Urinary bladder (tissue), 3 donors: ENCODE measurements at regions not wholly inside any gene's neighbourhood (a gene's known extent, or its start where the extent isn't known, plus 50 kb on each side); places are given as distances from the start of the nearest gene placed in this dataset.

ENCODE experiments used
- DNase-seq: peaks from one replicate; pipeline ENCODE4 v3.0.0-alpha.2; 2015; ENCODE audit errors: extremely low spot score
- H3K27ac ChIP-seq: one replicate; pipeline ENCODE4 v1.5.1; 2013; ENCODE audit warnings: low read depth, mild to moderate bottlenecking, moderate library complexity
- H3K36me3 ChIP-seq: one replicate; pipeline ENCODE4 v1.6.1; 2013; ENCODE audit warnings: mild to moderate bottlenecking, moderate library complexity; ENCODE audit not compliant: insufficient read depth
- H3K4me1 ChIP-seq: one replicate; pipeline ENCODE4 v1.6.1; 2013; ENCODE audit warnings: mild to moderate bottlenecking, moderate library complexity; ENCODE audit not compliant: insufficient read depth
- H3K4me3 ChIP-seq: one replicate; pipeline ENCODE4 v1.5.1; 2013; ENCODE audit warnings: low read depth, low read length
- WGBS: extraction: QIAGEN DNeasy Blood & Tissue Kit; methylation state at CpG from one replicate; pipeline ENCODE4 v1.1.7; 2013; 5-methylcytosine and 5-hydroxymethylcytosine counted together
- donor health status: healthy with polysubstance abuse.
- donor health status: healthy.

DNA sequence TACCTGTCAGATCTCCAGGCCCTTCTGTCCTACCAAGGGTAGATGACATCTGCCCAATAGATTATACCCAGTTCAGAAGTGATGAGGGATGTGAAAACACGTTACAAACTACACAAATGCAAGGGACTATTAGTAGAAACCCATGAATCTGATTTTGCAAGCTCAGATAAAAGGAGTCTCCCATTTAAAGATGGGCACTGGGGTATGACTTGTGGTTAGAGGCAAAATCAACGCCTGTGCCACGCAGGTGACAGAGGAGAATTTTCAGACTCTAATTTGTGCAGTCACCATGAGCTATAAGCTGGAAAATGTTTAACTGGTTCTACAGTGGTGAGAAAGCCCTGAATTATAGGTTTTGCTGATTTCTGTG lies 184.4 kb upstream of the LPP start:
- DNase-seq = no peak
- Histone ChIP-seq H3K27ac (no peak overlapping the region), H3K36me3 (no peaks in the 10 kb centered on the region), H3K4me1 (no peaks in the 10 kb centered on the region), H3K4me3 (no peak overlapping the region)
- 96% methylated on average over 3 of the region's 3 CpGs for WGBS

DNA sequence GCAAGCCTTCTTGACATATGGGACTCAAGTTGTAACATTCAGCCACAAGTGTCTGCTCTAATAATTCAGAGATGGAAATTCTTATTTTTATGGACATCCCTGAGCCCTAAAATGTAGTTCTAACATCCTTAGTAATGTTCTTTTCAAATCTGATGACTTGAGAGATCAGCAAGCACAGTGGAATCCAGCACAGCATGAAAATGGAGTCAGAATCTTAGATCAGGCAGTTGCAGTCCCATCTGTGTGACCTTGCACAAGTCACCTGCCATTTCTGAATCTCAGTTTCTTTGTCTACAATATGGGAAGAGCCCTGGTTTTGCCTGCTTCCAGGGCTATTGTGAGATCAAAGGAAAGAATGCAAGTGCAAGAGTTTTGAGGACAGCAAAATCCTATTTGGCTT lies 183.9 kb upstream of the LPP start:
- Histone ChIP-seq H3K4me3 (no peak overlapping the region), H3K4me1 (no peaks in the 10 kb centered on the region)

DNA sequence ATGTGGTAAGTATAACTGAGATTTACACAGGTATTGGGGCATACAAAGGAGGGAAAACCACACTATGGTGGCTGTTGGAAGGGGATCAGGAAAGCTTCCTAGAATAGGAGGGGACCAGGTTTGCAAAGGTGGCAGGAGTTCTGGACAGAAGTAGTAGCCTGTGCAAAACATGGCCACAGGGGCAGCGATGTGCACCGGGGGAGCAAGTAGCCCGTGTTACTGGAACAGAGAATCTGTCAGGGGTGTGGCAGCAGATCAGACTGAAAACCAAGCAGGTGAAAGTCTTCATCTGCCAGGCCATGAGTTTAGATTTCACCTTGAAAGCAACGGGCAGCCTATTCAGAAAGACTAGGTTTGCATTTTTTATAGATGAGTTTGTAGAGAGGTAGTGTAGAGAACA lies 182.3 kb upstream of the LPP start:
- no peak for DNase-seq
- Histone ChIP-seq H3K4me1 (no peaks in the 10 kb centered on the region), H3K27ac (no peak overlapping the region), H3K4me3 (no peak overlapping the region), H3K36me3 (no peaks in the 10 kb centered on the region)
- 79% methylated on average over 4 of the region's 4 CpGs for WGBS

More for the DNA sequence above, 183.9 kb upstream of the LPP start:
- Histone ChIP-seq H3K36me3 (no peaks in the 10 kb centered on the region), H3K27ac (no peak overlapping the region)
- DNase-seq = no peak

DNA sequence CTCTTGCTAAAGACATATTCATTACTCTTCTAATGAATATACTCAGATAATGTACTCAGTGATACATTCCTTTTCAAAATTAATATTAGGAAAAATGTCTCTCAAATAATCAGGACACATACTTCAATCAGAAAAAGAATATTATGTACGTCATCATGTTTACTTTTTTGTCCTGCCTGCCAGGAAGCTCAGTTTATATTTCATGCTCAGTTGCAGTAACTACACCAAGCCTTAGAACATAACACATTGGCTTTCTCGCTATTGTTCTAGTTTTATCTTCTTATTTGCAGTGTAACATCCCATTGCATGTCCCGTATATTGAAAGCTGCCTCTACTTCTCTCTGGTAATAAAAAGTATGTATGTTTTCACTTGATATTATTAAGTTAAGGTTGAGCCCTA lies 181.5 kb upstream of the LPP start:
- Histone ChIP-seq H3K4me1 (no peaks in the 10 kb centered on the region), H3K4me3 (no peak overlapping the region), H3K27ac (no peak overlapping the region), H3K36me3 (no peaks in the 10 kb centered on the region)
- WGBS = 80% methylated on average over 3 of the region's 3 CpGs
- no peak for DNase-seq

DNA sequence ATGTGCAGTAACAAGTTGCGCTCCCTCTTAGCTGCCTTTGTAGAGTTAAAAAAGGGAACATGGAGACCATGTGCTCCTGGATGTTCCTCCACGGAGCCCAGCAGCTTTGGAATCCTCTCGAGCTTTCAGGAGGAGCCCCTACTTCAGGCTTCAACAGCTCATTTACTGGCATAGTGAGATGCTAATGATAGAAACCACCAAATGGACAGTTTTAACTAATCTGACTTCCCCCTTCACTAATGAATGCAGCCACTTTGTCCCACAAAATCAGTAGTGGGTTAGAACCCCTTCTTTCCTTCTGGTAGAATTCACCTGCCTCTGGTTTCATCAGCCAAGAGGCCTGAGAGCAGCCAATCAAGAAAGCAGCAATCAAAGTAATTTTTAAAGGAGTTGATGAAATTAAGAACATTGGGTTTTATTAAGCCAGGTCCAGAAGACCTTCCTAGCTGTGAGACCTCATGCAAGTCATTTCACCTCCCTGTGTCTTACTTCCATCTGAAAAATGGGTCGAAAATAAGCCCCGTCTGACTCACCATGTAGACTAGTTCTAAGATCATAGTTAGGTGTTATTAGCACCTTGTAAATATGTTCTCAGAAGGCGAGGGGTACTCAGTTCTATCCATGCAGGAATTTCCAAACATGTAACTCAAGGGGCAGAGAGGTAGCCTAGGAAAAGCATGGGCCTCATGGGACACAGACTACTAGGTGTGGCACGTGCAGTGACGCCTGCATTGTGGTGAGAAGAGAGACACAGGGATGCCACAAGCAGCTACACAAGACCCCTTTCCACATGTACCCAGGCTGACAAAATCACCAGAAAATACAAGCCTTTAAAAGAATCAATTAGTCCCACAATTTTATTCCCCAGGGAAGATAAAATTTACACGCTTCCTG lies 179.7 kb upstream of the LPP start:
- no peak for DNase-seq
- Histone ChIP-seq H3K4me3 (no peak overlapping the region), H3K36me3 (no peaks in the 10 kb centered on the region), H3K4me1 (no peaks in the 10 kb centered on the region), H3K27ac (no peak overlapping the region)
- 83% methylated on average over 9 of the region's 9 CpGs for WGBS

DNA sequence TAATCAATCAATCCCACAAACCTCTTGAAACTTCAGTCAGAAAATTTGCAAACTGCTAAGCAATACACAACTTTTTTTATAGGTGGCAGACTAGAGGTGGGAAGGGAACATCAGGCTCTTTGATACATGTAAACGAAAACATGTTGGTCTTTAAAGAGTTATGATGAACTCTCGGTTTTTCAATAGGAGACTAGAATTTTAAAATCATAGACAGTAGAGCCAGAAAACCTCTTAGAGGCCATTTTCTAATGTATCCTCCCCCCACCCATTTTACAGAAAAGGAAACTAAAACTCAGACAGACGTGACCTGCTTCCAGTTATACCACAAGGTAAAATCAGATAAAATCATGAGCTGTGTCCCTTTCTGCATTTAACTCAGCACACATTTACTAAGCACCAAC lies 179.1 kb upstream of the LPP start:
- no peak for DNase-seq
- no peak overlapping the region for H3K27ac ChIP-seq
- no peak overlapping the region for H3K4me3 ChIP-seq
- 63% methylated on average over 3 of the region's 3 CpGs for WGBS
- H3K4me1 ChIP-seq = no peaks in the 10 kb centered on the region
- no peaks in the 10 kb centered on the region for H3K36me3 ChIP-seq

DNA sequence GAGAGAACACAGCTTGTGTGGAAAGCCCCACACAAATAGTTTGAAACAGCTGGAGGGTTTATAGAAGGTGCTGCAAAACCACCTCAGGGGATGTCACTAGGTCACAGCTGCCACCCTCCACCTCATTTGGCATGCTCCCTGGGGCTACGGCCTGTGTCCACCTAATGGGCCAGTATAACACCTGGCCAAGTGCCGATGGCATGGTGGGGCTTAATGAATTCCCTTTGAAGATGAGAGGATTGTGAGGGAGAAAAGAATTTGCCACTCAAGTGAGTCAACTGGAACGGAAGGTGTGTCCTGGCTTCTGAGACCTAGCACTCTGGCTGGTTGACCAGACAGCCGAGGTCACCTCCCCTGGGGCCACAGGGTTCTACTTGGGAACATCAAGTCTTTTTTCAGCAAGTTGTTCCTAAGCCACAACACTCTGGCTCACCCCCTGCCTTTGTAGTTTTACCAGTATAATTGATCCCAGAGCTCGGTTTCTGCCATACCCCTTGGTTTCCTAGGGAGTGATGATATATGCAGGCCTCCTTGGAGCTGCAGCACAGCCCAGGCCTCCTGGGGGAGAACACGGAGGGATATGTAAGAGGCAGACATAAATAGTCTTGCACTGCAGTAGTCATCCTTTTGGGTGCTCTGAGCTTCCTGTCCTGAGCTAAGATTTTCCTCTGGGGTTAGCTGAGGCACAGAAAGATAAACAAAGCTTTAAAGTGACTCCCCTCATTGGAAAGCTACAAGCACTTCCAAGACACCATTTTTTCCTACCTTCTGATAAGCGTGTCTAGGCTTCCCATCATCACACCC lies 178.2 kb upstream of the LPP start:
- DNase-seq = no peak
- H3K27ac ChIP-seq = no peak overlapping the region
- no peak overlapping the region for H3K4me3 ChIP-seq
- no peaks in the 10 kb centered on the region for H3K4me1 ChIP-seq
- H3K36me3 ChIP-seq = no peaks in the 10 kb centered on the region
- WGBS = 75% methylated on average over 7 of the region's 7 CpGs

DNA sequence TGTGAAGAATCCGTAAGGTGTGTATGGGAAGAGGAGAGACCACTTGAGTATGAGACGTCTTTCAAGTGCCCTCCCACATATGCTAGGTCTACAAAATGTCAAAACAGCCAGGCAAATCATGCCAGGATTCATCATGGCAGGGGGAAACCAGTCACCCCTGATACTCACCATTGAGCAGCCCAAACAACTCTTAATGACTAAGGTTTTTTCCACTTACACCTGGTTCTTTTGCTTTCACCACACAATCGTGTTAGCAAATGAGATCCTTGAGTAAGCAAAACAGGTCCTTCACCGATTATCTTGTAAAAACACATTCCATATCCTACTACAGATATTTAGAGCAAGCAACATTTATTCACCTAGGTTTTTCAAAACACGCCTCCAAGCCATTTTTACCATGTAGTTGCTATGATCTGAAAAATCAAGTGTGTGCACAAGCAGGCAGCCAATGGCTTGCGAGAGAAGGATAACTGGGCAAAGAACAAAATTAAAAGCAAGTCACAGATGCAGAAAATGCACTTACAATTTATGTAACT lies 177.5 kb upstream of the LPP start:
- Histone ChIP-seq H3K36me3 (no peaks in the 10 kb centered on the region), H3K4me3 (no peak overlapping the region), H3K4me1 (no peaks in the 10 kb centered on the region), H3K27ac (no peak overlapping the region)
- WGBS = 90% methylated on average over 6 of the region's 6 CpGs
- no peak for DNase-seq

DNA sequence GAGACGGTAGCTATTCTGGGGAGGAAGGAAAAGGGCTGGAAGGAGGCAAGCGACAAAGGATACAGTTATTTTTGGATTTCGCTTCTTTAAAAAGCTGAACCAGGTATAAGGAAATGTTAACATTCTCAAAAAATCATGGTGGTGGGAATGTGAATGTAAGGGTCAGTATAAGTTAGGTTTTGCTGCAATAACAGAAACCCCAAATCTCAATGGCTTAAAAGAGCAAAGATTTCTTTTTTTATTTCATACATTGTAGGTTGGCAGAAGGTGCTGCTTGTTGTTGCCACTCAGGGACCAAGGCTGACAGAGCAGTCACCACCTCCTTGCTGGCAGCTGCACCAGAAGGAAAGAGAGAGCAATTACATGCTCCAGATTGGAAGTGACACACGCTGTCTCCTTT lies 176.3 kb upstream of the LPP start:
- H3K27ac ChIP-seq = no peak overlapping the region
- no peak for DNase-seq
- H3K4me3 ChIP-seq = no peak overlapping the region
- no peaks in the 10 kb centered on the region for H3K4me1 ChIP-seq
- WGBS = 96% methylated on average over 4 of the region's 4 CpGs
- no peaks in the 10 kb centered on the region for H3K36me3 ChIP-seq

DNA sequence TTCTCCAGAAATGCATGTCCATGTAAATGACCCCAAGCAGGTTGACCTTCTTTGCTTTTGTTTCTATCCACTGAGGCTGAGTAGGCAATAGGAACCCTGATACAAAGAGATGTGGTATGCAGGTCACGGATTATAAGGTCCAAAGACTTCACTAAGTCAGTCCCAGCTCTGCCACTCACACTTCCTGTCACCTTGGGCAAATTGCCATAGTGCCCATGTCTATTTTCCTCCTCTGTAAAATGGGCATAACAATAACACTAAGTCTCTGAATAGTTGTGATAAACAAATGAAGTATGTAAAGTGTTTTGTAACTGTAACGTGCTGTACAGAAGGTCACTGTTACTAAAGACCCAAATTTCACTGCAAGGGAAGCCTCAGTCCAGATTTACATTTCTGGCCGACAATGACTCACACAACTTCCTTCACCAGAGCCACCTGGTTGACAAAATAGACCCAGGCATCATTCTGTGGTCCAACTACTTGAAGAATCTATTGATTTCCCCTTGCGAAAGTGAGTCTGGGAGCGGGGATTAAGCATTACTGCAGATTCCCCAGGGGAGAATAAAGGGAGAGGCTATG lies 175.4 kb upstream of the LPP start:
- Histone ChIP-seq H3K36me3 (no peaks in the 10 kb centered on the region), H3K4me1 (no peaks in the 10 kb centered on the region), H3K4me3 (no peak overlapping the region), H3K27ac (no peak overlapping the region)
- WGBS = 87% methylated on average over 5 of the region's 5 CpGs
- no peak for DNase-seq

DNA sequence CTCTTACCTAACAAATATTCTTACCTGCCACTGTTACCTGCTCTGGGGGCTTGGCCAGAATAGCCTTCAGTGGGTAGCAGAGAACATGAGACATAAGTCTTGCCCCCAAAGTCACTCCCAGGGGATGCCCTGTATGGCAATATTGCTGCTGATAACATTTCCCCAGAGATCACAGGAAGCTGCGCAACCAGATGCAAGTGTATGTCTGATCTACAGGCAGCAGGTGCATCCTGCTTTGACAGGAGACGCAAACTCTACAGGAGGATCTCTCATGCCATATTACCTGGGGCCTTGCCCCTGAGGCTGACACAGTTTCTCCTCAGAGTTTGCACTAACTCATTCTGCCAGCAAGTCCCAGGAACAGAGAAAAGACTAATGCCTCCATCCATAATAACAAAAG lies 174.4 kb upstream of the LPP start:
- no peaks in the 10 kb centered on the region for H3K36me3 ChIP-seq
- no peak overlapping the region for H3K27ac ChIP-seq
- H3K4me1 ChIP-seq = no peaks in the 10 kb centered on the region
- DNase-seq = no peak
- WGBS = 90% methylated on average over 2 of the region's 2 CpGs
- no peak overlapping the region for H3K4me3 ChIP-seq

DNA sequence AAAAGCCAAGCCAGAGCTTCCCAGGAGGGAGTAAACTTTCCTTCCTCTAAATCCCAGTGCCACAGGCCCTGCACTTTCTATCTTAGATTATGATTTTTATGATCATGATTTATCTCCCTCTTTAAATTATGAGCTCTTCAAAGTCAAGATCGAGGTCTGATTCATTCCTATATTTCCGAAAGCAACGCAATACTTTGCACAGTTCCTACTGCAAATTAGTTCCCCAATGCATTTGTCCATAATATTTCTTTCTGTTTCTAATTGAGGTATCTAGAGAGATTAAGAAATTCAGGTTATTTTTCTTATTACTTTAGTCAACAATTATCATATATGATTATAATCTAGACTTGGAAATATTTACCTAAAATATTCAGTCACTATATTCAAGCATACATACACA lies 173.1 kb upstream of the LPP start:
- no peak overlapping the region for H3K4me3 ChIP-seq
- DNase-seq = no peak
- H3K27ac ChIP-seq = no peak overlapping the region
- 63% methylated on average over 3 of the region's 3 CpGs for WGBS
- no peaks in the 10 kb centered on the region for H3K36me3 ChIP-seq
- H3K4me1 ChIP-seq = no peaks in the 10 kb centered on the region

DNA sequence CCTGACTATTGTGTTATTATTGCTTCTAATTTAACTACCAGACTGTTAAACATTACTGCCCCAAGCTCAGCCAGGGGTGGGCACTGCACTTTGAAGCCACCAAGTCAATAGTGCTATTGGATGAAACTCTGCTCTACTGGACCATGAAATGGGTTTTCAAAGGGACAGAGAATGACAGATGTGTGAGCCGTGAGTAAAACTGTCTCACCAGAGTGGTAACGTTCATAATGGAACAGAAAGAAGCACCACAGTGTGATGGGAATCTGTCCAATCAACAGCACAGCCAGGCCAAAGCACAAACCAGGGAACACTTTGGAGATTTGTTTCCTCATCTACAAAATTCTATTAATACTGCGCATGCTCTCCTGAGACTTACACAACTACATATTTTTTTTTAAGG lies 171.8 kb upstream of the LPP start:
- no peak overlapping the region for H3K27ac ChIP-seq
- H3K36me3 ChIP-seq = no peaks in the 10 kb centered on the region
- H3K4me3 ChIP-seq = no peak overlapping the region
- 87% methylated on average over 3 of the region's 3 CpGs for WGBS
- DNase-seq = no peak
- no peaks in the 10 kb centered on the region for H3K4me1 ChIP-seq
